Bronchial epithelial cell (primary cell): ENCODE measurements at regions not wholly inside any gene's neighbourhood (a gene's known extent, or its start where the extent isn't known, plus 50 kb on each side); places are given as distances from the start of the nearest gene placed in this dataset.
"Not testable (repeated sequence)": the region's sequence is repeated elsewhere in the genome, so short reads cannot be mapped to it uniquely, and the experiment has no call there.

Experiments
- DNase-seq: peaks from one replicate; pipeline ENCODE4 v3.0.0-alpha.2; 2010; ENCODE audit warnings: low read depth
- FAIRE-seq: peaks from 2 replicates; lab custom pipeline; 2011; peaks lifted over from hg19 to GRCh38; lab: Jason Lieb, UNC
- H3K27me3 ChIP-seq: 2 replicates; pipeline ENCODE4 v1.5.1; 2011; ENCODE audit warnings: low read length; ENCODE audit not compliant: control insufficient read depth, insufficient read depth
- H3K36me3 ChIP-seq: 2 replicates; pipeline ENCODE4 v1.5.1; 2011; ENCODE audit warnings: low read length; ENCODE audit not compliant: control insufficient read depth, insufficient read depth
- H3K4me3 ChIP-seq: 2 replicates; pipeline ENCODE4 v1.5.1; 2011; ENCODE audit warnings: mild to moderate bottlenecking, low read depth, low read length, control low read depth
- CTCF ChIP-seq: IDR thresholded peaks from 2 replicates; pipeline ENCODE4 v1.5.1; 2011; ENCODE audit warnings: mild to moderate bottlenecking, moderate library complexity, low read length, control low read depth, inconsistent platforms; ENCODE audit not compliant: insufficient read depth, severe bottlenecking

- no peak for FAIRE-seq
- no peaks in the 10 kb centered on the region for H3K36me3 ChIP-seq
- H3K27me3 ChIP-seq: no peaks in the 10 kb centered on the region
- no peak for TF ChIP-seq CTCF
- H3K4me3 ChIP-seq: no peak overlapping the region
- DNase-seq: no peak
These were observed 202.8 kb downstream of the MN1 start for GRCh38 chr22:27598792-27599191.

DNA sequence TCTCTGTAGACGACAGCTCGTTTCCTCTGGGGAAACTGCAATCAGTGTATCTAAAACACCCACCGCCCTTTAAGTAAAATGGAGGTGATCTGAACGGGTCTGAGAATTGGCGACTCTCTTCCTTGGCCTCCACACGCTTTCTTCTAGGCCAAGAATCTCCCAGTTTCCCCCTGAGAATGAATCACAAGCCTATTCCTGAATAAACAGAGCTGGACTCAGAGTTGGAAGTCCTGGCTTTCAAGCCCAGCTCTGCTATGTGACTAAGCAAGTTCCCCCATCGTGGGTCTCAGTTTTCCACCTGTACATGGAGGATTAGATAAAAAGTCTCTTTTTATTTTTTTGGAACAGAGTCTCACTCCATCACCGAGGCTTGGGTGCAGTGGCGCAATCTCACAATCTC lies 200.4 kb downstream of the MN1 start:
- H3K27me3 ChIP-seq: no peaks in the 10 kb centered on the region
- no peak overlapping the region for H3K4me3 ChIP-seq
- FAIRE-seq (no peak), DNase-seq (no peak)
- no peak for TF ChIP-seq CTCF
- H3K36me3 ChIP-seq: no peaks in the 10 kb centered on the region

DNA sequence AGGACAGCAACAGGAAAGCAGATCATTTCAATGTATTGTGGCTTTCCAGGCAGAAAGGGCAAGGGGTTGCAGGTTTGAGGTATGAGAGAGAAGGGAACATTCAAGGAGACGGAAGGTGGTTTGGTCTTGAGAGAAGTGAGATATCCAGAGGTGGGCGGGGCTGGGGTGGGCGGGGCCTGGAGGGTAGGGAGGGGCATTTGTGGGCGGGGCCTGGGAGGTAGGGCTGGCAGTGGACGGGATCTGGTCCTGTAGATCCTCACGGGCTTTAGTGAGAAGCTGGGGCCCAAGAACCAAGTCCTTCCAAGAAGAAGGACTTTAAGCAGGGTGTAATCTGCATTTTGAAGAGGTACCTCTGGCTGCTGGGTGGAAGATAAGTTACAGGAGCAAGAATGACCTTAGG lies 199.2 kb downstream of the MN1 start:
- no peaks in the 10 kb centered on the region for H3K36me3 ChIP-seq
- FAIRE-seq (no peak), DNase-seq (no peak)
- no peak for TF ChIP-seq CTCF
- H3K27me3 ChIP-seq: no peaks in the 10 kb centered on the region
- no peak overlapping the region for H3K4me3 ChIP-seq

GRCh38 chr22:27603111-27603799 lies 198.3 kb downstream of the MN1 start:
- no peak for TF ChIP-seq CTCF
- no peak for FAIRE-seq
- no peak overlapping the region for H3K4me3 ChIP-seq
- H3K27me3 ChIP-seq: no peaks in the 10 kb centered on the region
- no peaks in the 10 kb centered on the region for H3K36me3 ChIP-seq
- DNase-seq: no peak

DNA sequence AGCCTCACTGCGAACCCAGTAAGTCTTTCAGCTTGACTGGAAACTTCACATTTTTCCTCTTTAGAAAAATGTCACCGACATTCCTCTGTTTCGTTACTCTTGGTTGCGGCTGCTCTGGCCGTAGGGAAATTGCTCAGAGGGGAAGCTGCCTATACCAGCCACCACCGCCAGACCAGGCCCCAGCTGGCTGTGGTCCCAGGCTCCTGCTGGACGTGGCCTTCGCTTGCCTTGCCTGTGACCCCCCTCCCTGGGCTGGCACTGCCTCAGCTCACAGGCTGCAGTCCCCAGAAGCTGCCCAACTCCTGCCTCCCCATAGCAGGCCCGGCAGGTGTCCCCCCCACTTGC lies 197.8 kb downstream of the MN1 start:
- no peak for FAIRE-seq
- no peak for DNase-seq
- Histone ChIP-seq H3K36me3 (no peaks in the 10 kb centered on the region), H3K4me3 (no peak overlapping the region), H3K27me3 (no peaks in the 10 kb centered on the region)
- no peak for TF ChIP-seq CTCF

DNA sequence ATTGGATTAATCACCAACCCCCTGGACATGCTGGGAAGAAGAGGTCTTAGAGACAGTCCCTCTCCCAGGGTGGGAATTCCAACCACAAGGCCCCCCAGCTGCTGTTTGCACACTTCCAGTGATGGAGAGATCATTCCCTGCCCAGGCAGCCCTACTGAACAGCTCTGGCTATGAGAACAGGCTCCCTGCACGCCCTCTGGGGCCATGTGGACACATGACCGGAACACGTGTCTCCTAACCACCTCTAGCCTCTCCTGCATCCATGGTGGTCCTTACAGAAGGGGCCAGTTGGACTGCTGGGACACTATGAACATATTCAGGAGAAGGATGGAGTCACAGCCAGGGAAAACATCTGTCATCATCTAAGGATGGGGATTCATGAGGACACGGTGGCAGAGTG lies 196.2 kb downstream of the MN1 start:
- Histone ChIP-seq H3K36me3 (no peaks in the 10 kb centered on the region), H3K4me3 (no peak overlapping the region), H3K27me3 (no peaks in the 10 kb centered on the region)
- TF ChIP-seq CTCF: no peak
- DNase-seq (no peak), FAIRE-seq (no peak)

- peak; percentile 66 for FAIRE-seq
These were observed 193.8 kb downstream of the MN1 start for GRCh38 chr22:27607750-27608149.

More at GRCh38 chr22:27607750-27608149, 193.8 kb downstream of the MN1 start:
- H3K36me3 ChIP-seq, DNase-seq, H3K4me3 ChIP-seq, H3K27me3 ChIP-seq: not testable (repeated sequence)
